Ascending aorta (tissue), 2 donors: ENCODE measurements at regions not wholly inside any gene's neighbourhood (a gene's known extent, or its start where the extent isn't known, plus 50 kb on each side); places are given as distances from the start of the nearest gene placed in this dataset.
"Not testable (repeated sequence)": the region's sequence is repeated elsewhere in the genome, so short reads cannot be mapped to it uniquely, and the experiment has no call there.

Source experiments
- DNase-seq, 2 donors: peaks; one replicate each; pipeline ENCODE4 v3.0.0-alpha.2; 2019; ENCODE audit warnings: low spot score in 2 of 2
- H3K27ac ChIP-seq, 2 donors: fragments of 200-600 bp; sonication (generic); one replicate each; pipeline ENCODE4 v1.5.1; 2016 to 2017; ENCODE audit warnings: mild to moderate bottlenecking in 1 of 2
- H3K27me3 ChIP-seq: fragments of 200-600 bp; sonication (generic); one replicate; pipeline ENCODE4 v1.5.1; 2017
- H3K36me3 ChIP-seq, 2 donors: fragments of 200-600 bp; sonication (generic); one replicate each; pipeline ENCODE4 v1.5.1; 2016
- H3K4me1 ChIP-seq, 2 donors: fragments of 200-600 bp; sonication (generic); one replicate each; pipeline ENCODE4 v1.5.1; 2016 to 2017; ENCODE audit warnings: mild to moderate bottlenecking in 1 of 2
- H3K4me3 ChIP-seq, 2 donors: fragments of 200-600 bp; sonication (generic); one replicate each; pipeline ENCODE4 v1.5.1; 2016 to 2017; ENCODE audit warnings: mild to moderate bottlenecking in 1 of 2
- H3K9me3 ChIP-seq, 2 donors: fragments of 200-600 bp; sonication (generic); one replicate each; pipeline ENCODE4 v1.5.1; 2016
- intact Hi-C: fragments of 100-400 bp; cut with DNase I; formaldehyde crosslinking; loops from one replicate; pipeline ENCODE4 v1.15.1; 2023
- TF ChIP-seq, protein P1 (sequence below), 3 experiments: fragments of 200-600 bp in 2 of 3; fragments of 450-650 bp in 1 of 3; sonication (generic) in 2 of 3; IDR thresholded peaks; one replicate each; pipeline ENCODE4 v1.5.1; 2016 to 2019; ENCODE audit warnings: antibody characterized with exemption in 3 of 3, mild to moderate bottlenecking in 1 of 3, moderate library complexity in 1 of 3

- TF ChIP-seq, protein P1, sequence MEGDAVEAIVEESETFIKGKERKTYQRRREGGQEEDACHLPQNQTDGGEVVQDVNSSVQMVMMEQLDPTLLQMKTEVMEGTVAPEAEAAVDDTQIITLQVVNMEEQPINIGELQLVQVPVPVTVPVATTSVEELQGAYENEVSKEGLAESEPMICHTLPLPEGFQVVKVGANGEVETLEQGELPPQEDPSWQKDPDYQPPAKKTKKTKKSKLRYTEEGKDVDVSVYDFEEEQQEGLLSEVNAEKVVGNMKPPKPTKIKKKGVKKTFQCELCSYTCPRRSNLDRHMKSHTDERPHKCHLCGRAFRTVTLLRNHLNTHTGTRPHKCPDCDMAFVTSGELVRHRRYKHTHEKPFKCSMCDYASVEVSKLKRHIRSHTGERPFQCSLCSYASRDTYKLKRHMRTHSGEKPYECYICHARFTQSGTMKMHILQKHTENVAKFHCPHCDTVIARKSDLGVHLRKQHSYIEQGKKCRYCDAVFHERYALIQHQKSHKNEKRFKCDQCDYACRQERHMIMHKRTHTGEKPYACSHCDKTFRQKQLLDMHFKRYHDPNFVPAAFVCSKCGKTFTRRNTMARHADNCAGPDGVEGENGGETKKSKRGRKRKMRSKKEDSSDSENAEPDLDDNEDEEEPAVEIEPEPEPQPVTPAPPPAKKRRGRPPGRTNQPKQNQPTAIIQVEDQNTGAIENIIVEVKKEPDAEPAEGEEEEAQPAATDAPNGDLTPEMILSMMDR (IDR thresholded peaks at IDR 0.05), result no peak
- no peaks in the 10 kb centered on the region for H3K36me3 ChIP-seq
- intact Hi-C loops, result no loop called here
- H3K4me3 ChIP-seq, result no peak overlapping the region
- no peak for DNase-seq
- peaks cover 8% of the 10 kb centered on the region for H3K27me3 ChIP-seq
- H3K27ac ChIP-seq, result no peak overlapping the region
- no peaks in the 10 kb centered on the region for H3K9me3 ChIP-seq
- H3K4me1 ChIP-seq, result peaks cover 0 to 4% of the 10 kb centered on the region in 2 donors
Measured at GRCh38 chr10:101280511-101280910, 51.2 kb upstream of the LBX1 start.

DNA sequence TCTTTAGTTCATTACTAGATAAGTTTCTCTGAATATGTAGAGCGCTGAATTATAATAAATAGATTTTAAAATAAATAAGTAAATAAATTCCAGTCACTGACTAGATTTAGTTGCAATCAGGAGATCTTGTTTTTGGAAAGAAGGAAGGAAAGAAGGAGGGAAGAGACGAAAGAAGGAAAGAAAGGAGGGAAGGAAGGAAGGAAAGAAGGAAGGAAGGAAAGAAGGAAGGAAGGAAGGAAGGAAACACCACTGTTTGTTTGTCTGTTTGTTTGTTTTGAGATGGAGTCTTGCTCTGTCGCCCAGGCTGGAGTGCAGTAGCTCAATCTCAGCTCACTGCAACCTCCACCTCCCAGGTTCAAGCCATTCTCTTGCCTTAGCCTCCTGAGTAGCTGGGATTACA, 51.7 kb upstream of the LBX1 start:
- H3K27me3 ChIP-seq, H3K4me1 ChIP-seq, H3K27ac ChIP-seq, H3K36me3 ChIP-seq, DNase-seq, intact Hi-C loops, H3K4me3 ChIP-seq, H3K9me3 ChIP-seq: not testable (repeated sequence)

- no peaks in the 10 kb centered on the region for H3K36me3 ChIP-seq
- intact Hi-C loops, result no loop called here
- DNase-seq, result no peak
- TF ChIP-seq, protein P1 (IDR thresholded peaks at IDR 0.05), result no peak
- no peak overlapping the region for H3K27ac ChIP-seq
- peaks cover 0 to 4% of the 10 kb centered on the region in 2 donors for H3K4me1 ChIP-seq
- peaks cover 13% of the 10 kb centered on the region for H3K27me3 ChIP-seq
- H3K4me3 ChIP-seq, result no peak overlapping the region
- no peaks in the 10 kb centered on the region for H3K9me3 ChIP-seq
Measured at GRCh38 chr10:101282947-101283346, 53.7 kb upstream of the LBX1 start.

- TF ChIP-seq, protein P1 (IDR thresholded peaks at IDR 0.05), result no peak
- H3K27me3 ChIP-seq, result peaks cover 13% of the 10 kb centered on the region
- peaks cover 0 to 4% of the 10 kb centered on the region in 2 donors for H3K4me1 ChIP-seq
- DNase-seq, result no peak
- no peak overlapping the region for H3K27ac ChIP-seq
- no peaks in the 10 kb centered on the region for H3K9me3 ChIP-seq
- no peaks in the 10 kb centered on the region for H3K36me3 ChIP-seq
- intact Hi-C loops, result no loop called here
- peak overlapping the region in 1 of 2 donors; percentile 40 for H3K4me3 ChIP-seq
Measured at GRCh38 chr10:101283762-101284100, 54.5 kb upstream of the LBX1 start.

- H3K4me1 ChIP-seq, result peaks cover 0 to 4% of the 10 kb centered on the region in 2 donors
- DNase-seq, result no peak
- TF ChIP-seq, protein P1 (IDR thresholded peaks at IDR 0.05), result no peak
- H3K27me3 ChIP-seq, result peaks cover 13% of the 10 kb centered on the region
- intact Hi-C loops, result no loop called here
- no peak overlapping the region for H3K27ac ChIP-seq
- peak overlapping the region; percentile 26 to 40 for H3K4me3 ChIP-seq
- H3K9me3 ChIP-seq, result no peaks in the 10 kb centered on the region
- H3K36me3 ChIP-seq, result no peaks in the 10 kb centered on the region
Measured at GRCh38 chr10:101284101-101284743, 55.0 kb upstream of the LBX1 start.

- Histone ChIP-seq H3K9me3 (no peaks in the 10 kb centered on the region), H3K36me3 (no peaks in the 10 kb centered on the region), H3K27me3 (peaks cover 13% of the 10 kb centered on the region), H3K4me1 (peaks cover 0 to 4% of the 10 kb centered on the region in 2 donors), H3K4me3 (no peak overlapping the region), H3K27ac (no peak overlapping the region)
- DNase-seq, result no peak
- TF ChIP-seq, protein P1 (IDR thresholded peaks at IDR 0.05), result no peak
- intact Hi-C loops, result no loop called here
Measured at GRCh38 chr10:101284744-101285463, 55.6 kb upstream of the LBX1 start.
